Right lobe of liver (tissue), 4 donors: ENCODE measurements at regions not wholly inside any gene's neighbourhood (a gene's known extent, or its start where the extent isn't known, plus 50 kb on each side); places are given as distances from the start of the nearest gene placed in this dataset.

Experiments used
- CTCF ChIP-seq, 4 donors: fragments of 200-600 bp in 3 of 4; fragments of 450-650 bp in 1 of 4; IDR thresholded peaks; one replicate each; pipeline versions ENCODE4 v1.5.1 to v1.8.0; 2016 to 2022; ENCODE audit warnings: antibody characterized with exemption in 4 of 4, mild to moderate bottlenecking in 2 of 4
- POLR2A ChIP-seq: fragments of 450-650 bp; IDR thresholded peaks from one replicate; pipeline ENCODE4 v1.6.1; 2017; ENCODE audit warnings: antibody characterized with exemption, mild to moderate bottlenecking
- donor health status: DM: no; HTN: no; CAD: no.
- donor health status: DM: no; HTN: no; CAD: no.
- donor health status: DM: no; HTN: yes; CAD: no.

- no peak for TF ChIP-seq CTCF (IDR thresholded peaks at IDR 0.05)
- no peak for TF ChIP-seq POLR2A
These were observed 208.9 kb upstream of the SLIT2 start for GRCh38 chr4:20042769-20043168.
